Gastrocnemius medialis (tissue), 4 donors: ENCODE measurements at regions not wholly inside any gene's neighbourhood (a gene's known extent, or its start where the extent isn't known, plus 50 kb on each side); places are given as distances from the start of the nearest gene placed in this dataset.

Experiments used
- CTCF ChIP-seq, 5 experiments: fragments of 450-650 bp in 3 of 5; fragments of 200-600 bp in 2 of 5; sonication (generic) in 2 of 5; IDR thresholded peaks in 4 of 5; conservative IDR thresholded peaks in 1 of 5; 1 replicate in 4 of 5; 2 replicates in 1 of 5; pipeline ENCODE4 v1.5.1; 2016 to 2019; ENCODE audit warnings: antibody characterized with exemption in 5 of 5, mild to moderate bottlenecking in 3 of 5, moderate library complexity in 3 of 5
- POLR2A ChIP-seq, 2 donors: fragments of 450-650 bp; IDR thresholded peaks; one replicate each; pipeline ENCODE4 v1.6.1; 2017; ENCODE audit warnings: antibody characterized with exemption in 2 of 2, mild to moderate bottlenecking in 2 of 2, moderate library complexity in 2 of 2

- TF ChIP-seq CTCF (IDR thresholded peaks at IDR 0.05 in 4 of 5, conservative IDR thresholded peaks at IDR 0.05 in 1 of 5) (no peak), POLR2A (IDR thresholded peaks at IDR 0.05) (no peak)
Measured at GRCh38 chr3:79843180-79843579, 75.4 kb upstream of the ROBO1 start.
